H1 (cell line): ENCODE measurements at regions not wholly inside any gene's neighbourhood (a gene's known extent, or its start where the extent isn't known, plus 50 kb on each side); places are given as distances from the start of the nearest gene placed in this dataset.

ENCODE experiments used
- CTCF ChIA-PET: fragments of 300-600 bp; sonication (Branson Sonifier 250); formaldehyde crosslinking; loops from one replicate; lab custom pipeline; 2021; ENCODE audit not compliant: partially characterized antibody; lab: Charles Lee
- POLR2A ChIA-PET: fragments of 300-600 bp; sonication (Branson Sonifier 250); formaldehyde crosslinking; loops from one replicate; lab custom pipeline; 2021; ENCODE audit warnings: inconsistent platforms; ENCODE audit not compliant: partially characterized antibody; lab: Charles Lee
- DNase-seq, 2 experiments: peaks; one replicate each; pipeline versions ENCODE4 v3.0.0 to v3.0.0-alpha.2; 2010 to 2022; ENCODE audit warnings: low spot score in 2 of 2, low read depth in 1 of 2, mixed read lengths in 1 of 2
- FAIRE-seq: peaks from 2 replicates; lab custom pipeline; 2011; peaks lifted over from hg19 to GRCh38; lab: Jason Lieb, UNC
- H2AFZ ChIP-seq: 2 replicates; pipeline ENCODE4 v1.8.1; 2012; ENCODE audit warnings: low read length, inconsistent platforms
- H2AK5ac ChIP-seq: 2 replicates; pipeline ENCODE4 v1.6.1; 2013; ENCODE audit warnings: low read depth, low read length
- H2BK120ac ChIP-seq: replicated peaks from 2 replicates; pipeline ENCODE3; 2013; ENCODE audit warnings: low read depth, low read length, inconsistent platforms
- H2BK12ac ChIP-seq: 2 replicates; pipeline ENCODE4 v1.6.1; 2013; ENCODE audit warnings: low read depth, low read length
- H2BK15ac ChIP-seq: 2 replicates; pipeline ENCODE4 v1.6.1; 2013; ENCODE audit warnings: low read length
- H2BK20ac ChIP-seq: 2 replicates; pipeline ENCODE4 v1.6.1; 2013; ENCODE audit warnings: low read length
- H2BK5ac ChIP-seq: 2 replicates; pipeline ENCODE4 v1.6.1; 2013; ENCODE audit warnings: low read depth, low read length
- H3K14ac ChIP-seq: 2 replicates; pipeline ENCODE4 v1.6.1; 2013; ENCODE audit warnings: inconsistent platforms; ENCODE audit not compliant: insufficient read length
- H3K18ac ChIP-seq: 2 replicates; pipeline ENCODE4 v1.6.1; 2013; ENCODE audit warnings: low read length; ENCODE audit errors: extremely low read depth
- H3K23ac ChIP-seq: 2 replicates; pipeline ENCODE4 v1.6.1; 2013; ENCODE audit warnings: inconsistent platforms; ENCODE audit not compliant: insufficient read length
- H3K23me2 ChIP-seq: 2 replicates; pipeline ENCODE4 v1.6.1; 2013; ENCODE audit warnings: low read depth, low read length
- H3K27ac ChIP-seq: 2 replicates; pipeline ENCODE4 v1.6.1; 2011; ENCODE audit warnings: low read depth, low read length, inconsistent platforms
- H3K27me3 ChIP-seq, 4 experiments: replicated peaks in 1 of 4; 1 replicate in 1 of 4; 2 replicates in 3 of 4; pipeline versions ENCODE4 v1.6.1 to v1.8.1; 2011 to 2013; ENCODE audit warnings: low read length in 3 of 4, mild to moderate bottlenecking in 3 of 4, inconsistent platforms in 2 of 4, mixed read lengths in 2 of 4, moderate library complexity in 1 of 4; ENCODE audit not compliant: control insufficient read depth in 3 of 4, insufficient read depth in 3 of 4; ENCODE audit errors: extremely low read depth in 1 of 4
- H3K36me3 ChIP-seq, 4 experiments: 2 replicates each; pipeline versions ENCODE4 v1.6.1 to v1.8.1; 2011 to 2013; ENCODE audit warnings: mild to moderate bottlenecking in 4 of 4, low read length in 3 of 4, moderate library complexity in 2 of 4, control low read depth in 1 of 4, inconsistent platforms in 1 of 4; ENCODE audit not compliant: insufficient read depth in 4 of 4, control insufficient read depth in 2 of 4
- H3K4ac ChIP-seq: replicated peaks from 2 replicates; pipeline ENCODE3; 2013; ENCODE audit warnings: low read length, low read depth, mixed read lengths, inconsistent platforms; ENCODE audit not compliant: insufficient read length
- H3K4me1 ChIP-seq, 4 experiments: replicated peaks in 1 of 4; 1 replicate in 1 of 4; 2 replicates in 3 of 4; pipeline versions ENCODE4 v1.6.1 to v1.8.1; 2011 to 2013; ENCODE audit warnings: low read length in 3 of 4, inconsistent platforms in 2 of 4, mixed read lengths in 1 of 4; ENCODE audit not compliant: insufficient read depth in 4 of 4, control insufficient read depth in 3 of 4
- H3K4me2 ChIP-seq, 2 experiments: 2 replicates each; pipeline versions ENCODE4 v1.6.1 to v1.8.1; 2011 to 2013; ENCODE audit warnings: low read depth in 2 of 2, low read length in 2 of 2, control low read depth in 1 of 2, inconsistent platforms in 1 of 2, mild to moderate bottlenecking in 1 of 2; ENCODE audit not compliant: insufficient read depth in 1 of 2
- H3K4me3 ChIP-seq, 4 experiments: fragments of 200-600, 300-600 bp in 1 of 4; sonication (generic), shearing (Covaris generic), sonication (Bioruptor Twin) in 1 of 4; 2 replicates each; pipeline versions ENCODE4 v1.5.1 to v1.8.1; 2011 to 2016; ENCODE audit warnings: low read length in 4 of 4, low read depth in 3 of 4, control low read depth in 2 of 4, inconsistent platforms in 2 of 4, mild to moderate bottlenecking in 2 of 4, mixed read lengths in 1 of 4, moderate library complexity in 1 of 4; ENCODE audit not compliant: insufficient read depth in 2 of 4; ENCODE audit errors: extremely low read depth in 1 of 4
- H3K56ac ChIP-seq: replicated peaks from 2 replicates; pipeline ENCODE3; 2013; ENCODE audit warnings: low read depth, mild to moderate bottlenecking, mixed read lengths, low read length, inconsistent platforms; ENCODE audit not compliant: insufficient read length
- H3K79me1 ChIP-seq: 2 replicates; pipeline ENCODE4 v1.6.1; 2013; ENCODE audit warnings: low read depth, low read length, control low read depth
- H3K79me2 ChIP-seq, 2 experiments: 2 replicates each; pipeline versions ENCODE4 v1.6.1 to v1.8.1; 2012 to 2013; ENCODE audit warnings: low read length in 2 of 2, mild to moderate bottlenecking in 2 of 2, inconsistent platforms in 1 of 2; ENCODE audit not compliant: insufficient read depth in 2 of 2, control insufficient read depth in 1 of 2
- H3K9ac ChIP-seq, 4 experiments: replicated peaks in 1 of 4; 1 replicate in 1 of 4; 2 replicates in 3 of 4; pipeline versions ENCODE4 v1.6.1 to v1.8.1; 2011 to 2013; ENCODE audit warnings: low read depth in 3 of 4, low read length in 3 of 4, control low read depth in 2 of 4, mild to moderate bottlenecking in 2 of 4, moderate library complexity in 2 of 4, inconsistent platforms in 1 of 4; ENCODE audit errors: extremely low read depth in 1 of 4
- H3K9me3 ChIP-seq, 2 experiments: 2 replicates each; pipeline versions ENCODE4 v1.6.1 to v1.8.1; 2012 to 2013; ENCODE audit warnings: mild to moderate bottlenecking in 2 of 2, moderate library complexity in 2 of 2, control low read depth in 1 of 2, inconsistent platforms in 1 of 2, low read depth in 1 of 2, low read length in 1 of 2, mixed read lengths in 1 of 2; ENCODE audit not compliant: insufficient read depth in 2 of 2
- H4K20me1 ChIP-seq, 2 experiments: replicated peaks in 1 of 2; 2 replicates each; pipeline versions ENCODE3 to v1.8.1; 2011 to 2013; ENCODE audit warnings: inconsistent platforms in 2 of 2, low read length in 2 of 2, mild to moderate bottlenecking in 1 of 2; ENCODE audit not compliant: insufficient read depth in 2 of 2, control insufficient read depth in 1 of 2
- H4K5ac ChIP-seq: 2 replicates; pipeline ENCODE4 v1.6.1; 2013; ENCODE audit warnings: low read length, low read depth, mixed read lengths, inconsistent platforms; ENCODE audit not compliant: insufficient read length
- H4K8ac ChIP-seq: 2 replicates; pipeline ENCODE4 v1.8.0; 2013; ENCODE audit warnings: mild to moderate bottlenecking, moderate library complexity, low read length, inconsistent platforms; ENCODE audit not compliant: insufficient read depth; ENCODE audit errors: extremely low read depth
- H4K91ac ChIP-seq: replicated peaks from 2 replicates; pipeline ENCODE3; 2013; ENCODE audit warnings: low read length, mixed read lengths, inconsistent platforms; ENCODE audit not compliant: insufficient read length
- CBX8 ChIP-seq: fragments of 300-800, 300-1000 bp; sonication (generic); IDR thresholded peaks from 2 replicates; pipeline ENCODE4 v1.7.1; 2016; ENCODE audit warnings: low read depth, low read length, borderline replicate concordance
- CEBPB ChIP-seq: IDR thresholded peaks from 2 replicates; pipeline ENCODE4 v1.6.1; 2012; ENCODE audit warnings: low read depth, low read length
- GTF2F1 ChIP-seq: IDR thresholded peaks from 2 replicates; pipeline ENCODE4 v1.6.1; 2012; ENCODE audit warnings: low read depth, low read length, improper control_type of control experiment, borderline replicate concordance
- POU5F1 ChIP-seq: IDR thresholded peaks from 2 replicates; pipeline ENCODE4 v1.6.1; 2011; ENCODE audit warnings: low read depth, mild to moderate bottlenecking, low read length, moderate library complexity
- RBBP5 ChIP-seq: IDR thresholded peaks from 2 replicates; pipeline ENCODE4 v1.7.1; 2012; ENCODE audit warnings: low read depth, mild to moderate bottlenecking, inconsistent platforms, low read length, moderate library complexity, borderline replicate concordance
- WGBS, 2 experiments: shearing (Covaris generic) in 1 of 2; methylation state at CpG; one replicate each; pipeline versions ENCODE4 v1.1.6 to v1.1.7; 2013 to 2015; ENCODE audit warnings: low lambda C conversion rate in 2 of 2, mixed read lengths in 2 of 2, inconsistent platforms in 1 of 2, low coverage in 1 of 2, missing lambda C conversion rate in 1 of 2; ENCODE audit not compliant: insufficient replicate concordance in 2 of 2, insufficient coverage in 1 of 2, insufficient read length in 1 of 2; ENCODE audit errors: extremely low coverage in 1 of 2, missing lambda C conversion rate in 1 of 2; 5-methylcytosine and 5-hydroxymethylcytosine counted together
- TF ChIP-seq, protein P1 (sequence below), 3 experiments: IDR thresholded peaks; 1 replicate in 2 of 3; 2 replicates in 1 of 3; pipeline versions ENCODE4 v1.5.1 to v1.6.1; 2011; ENCODE audit warnings: low read length in 3 of 3, mild to moderate bottlenecking in 3 of 3, inconsistent platforms in 2 of 3, low read depth in 1 of 3, moderate library complexity in 1 of 3; ENCODE audit not compliant: insufficient read depth in 1 of 3; ENCODE audit errors: control extremely low read depth in 1 of 3

- no peak for FAIRE-seq
- POLR2A ChIA-PET, result no interaction called here
- DNase-seq, result no peak
These were observed 185.9 kb downstream of the CRPPA start for GRCh38 chr7:16235147-16236114.

More at GRCh38 chr7:16235147-16236114, 185.9 kb downstream of the CRPPA start:
- no peak overlapping the region for H3K4ac ChIP-seq
- H3K4me1 ChIP-seq, result no peaks in the 10 kb centered on the region
- H4K8ac ChIP-seq, result no peak overlapping the region
- H3K4me2 ChIP-seq, result no peak overlapping the region
- no peaks in the 10 kb centered on the region for H3K27me3 ChIP-seq
- H3K27ac ChIP-seq, result no peak overlapping the region
- no peaks in the 10 kb centered on the region for H3K79me2 ChIP-seq
- WGBS, 2 experiments, result 88% methylated on average over 5 of the region's 5 CpGs; no CpG with 5 or more reads in 1 of the 2 experiments
- no peaks in the 10 kb centered on the region for H3K36me3 ChIP-seq
- H2BK120ac ChIP-seq, result no peak overlapping the region
- H2BK12ac ChIP-seq, result no peak overlapping the region
- no peak overlapping the region for H4K91ac ChIP-seq
- peaks cover 0 to 2% of the 10 kb centered on the region in 2 experiments; a peak in 2 of 4 replicates for H3K9me3 ChIP-seq
- H3K23me2 ChIP-seq, result peaks cover 1% of the 10 kb centered on the region; the same call in 1 of the 2 replicates
- no peak overlapping the region for H2BK5ac ChIP-seq
- no peak overlapping the region for H4K5ac ChIP-seq
- H2BK20ac ChIP-seq, result no peak overlapping the region
- no peak overlapping the region for H3K14ac ChIP-seq
- TF ChIP-seq CBX8, result no peak
- TF ChIP-seq RBBP5, result no peak
- no peak for TF ChIP-seq POU5F1
- TF ChIP-seq GTF2F1, result no peak
- TF ChIP-seq, protein P1, sequence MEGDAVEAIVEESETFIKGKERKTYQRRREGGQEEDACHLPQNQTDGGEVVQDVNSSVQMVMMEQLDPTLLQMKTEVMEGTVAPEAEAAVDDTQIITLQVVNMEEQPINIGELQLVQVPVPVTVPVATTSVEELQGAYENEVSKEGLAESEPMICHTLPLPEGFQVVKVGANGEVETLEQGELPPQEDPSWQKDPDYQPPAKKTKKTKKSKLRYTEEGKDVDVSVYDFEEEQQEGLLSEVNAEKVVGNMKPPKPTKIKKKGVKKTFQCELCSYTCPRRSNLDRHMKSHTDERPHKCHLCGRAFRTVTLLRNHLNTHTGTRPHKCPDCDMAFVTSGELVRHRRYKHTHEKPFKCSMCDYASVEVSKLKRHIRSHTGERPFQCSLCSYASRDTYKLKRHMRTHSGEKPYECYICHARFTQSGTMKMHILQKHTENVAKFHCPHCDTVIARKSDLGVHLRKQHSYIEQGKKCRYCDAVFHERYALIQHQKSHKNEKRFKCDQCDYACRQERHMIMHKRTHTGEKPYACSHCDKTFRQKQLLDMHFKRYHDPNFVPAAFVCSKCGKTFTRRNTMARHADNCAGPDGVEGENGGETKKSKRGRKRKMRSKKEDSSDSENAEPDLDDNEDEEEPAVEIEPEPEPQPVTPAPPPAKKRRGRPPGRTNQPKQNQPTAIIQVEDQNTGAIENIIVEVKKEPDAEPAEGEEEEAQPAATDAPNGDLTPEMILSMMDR (IDR thresholded peaks at IDR 0.05; ENCODE audit: control extremely low read depth in 1 of 3, insufficient read depth in 1 of 3, low read depth in 1 of 3, low read length in 3 of 3), result no peak
- no peak for TF ChIP-seq CEBPB
- H3K23ac ChIP-seq, result no peak overlapping the region
- no peak overlapping the region for H2BK15ac ChIP-seq
- no peak overlapping the region for H2AK5ac ChIP-seq
- H3K56ac ChIP-seq, result no peak overlapping the region
- H3K18ac ChIP-seq, result no peak overlapping the region
- H3K79me1 ChIP-seq, result no peaks in the 10 kb centered on the region
- no peak overlapping the region for H3K9ac ChIP-seq
- H4K20me1 ChIP-seq, result no peaks in the 10 kb centered on the region
- H3K4me3 ChIP-seq, result no peak overlapping the region
- CTCF ChIA-PET, result interaction anchor here (0.6 kb wide), 1 partner anchor 674 kb away, joined by 3 read pairs; the partner anchor contains the start of gene AGMO
- H2AFZ ChIP-seq, result no peak overlapping the region
